ENCODE measurements at regions not wholly inside any gene's neighbourhood (a gene's known extent, or its start where the extent isn't known, plus 50 kb on each side); places are given as distances from the start of the nearest gene placed in this dataset.
"Not testable (repeated sequence)": the region's sequence is repeated elsewhere in the genome, so short reads cannot be mapped to it uniquely, and the experiment has no call there.

GRCh38 chr16:27638833-27639560 lies 89.1 kb downstream of the KATNIP start:
- DNase-seq (ENCODE audit: low read depth in 2 of 2) = no peak

GRCh38 chr16:27639561-27640276 lies 89.8 kb downstream of the KATNIP start:
- no peak for DNase-seq (ENCODE audit: low read depth in 2 of 2)

- no peak for DNase-seq (ENCODE audit: low read depth in 2 of 2)
Measured at GRCh38 chr16:27640277-27640600, 90.3 kb downstream of the KATNIP start.

GRCh38 chr16:27641260-27641659 lies 91.3 kb downstream of the KATNIP start:
- DNase-seq (ENCODE audit: low read depth in 2 of 2) = no peak

- not testable (repeated sequence) for DNase-seq (ENCODE audit: low read depth in 2 of 2)
Measured at GRCh38 chr16:27641734-27642415, 91.9 kb downstream of the KATNIP start.

GRCh38 chr16:27642756-27643155 lies 92.8 kb downstream of the KATNIP start:
- no peak for DNase-seq (ENCODE audit: low read depth in 2 of 2)

- DNase-seq (ENCODE audit: low read depth in 2 of 2) = no peak
Measured at GRCh38 chr16:27644165-27644564, 94.2 kb downstream of the KATNIP start.

GRCh38 chr16:27645396-27645795 lies 95.5 kb downstream of the KATNIP start:
- no peak for DNase-seq (ENCODE audit: low read depth in 2 of 2)

GRCh38 chr16:27646806-27647205 lies 96.9 kb downstream of the KATNIP start:
- no peak for DNase-seq (ENCODE audit: low read depth in 2 of 2)

GRCh38 chr16:27649021-27649420 lies 99.1 kb downstream of the KATNIP start:
- no peak for DNase-seq (ENCODE audit: low read depth in 2 of 2)

GRCh38 chr16:27650073-27650701 lies 100.2 kb downstream of the KATNIP start:
- DNase-seq (ENCODE audit: low read depth in 2 of 2) = no peak

GRCh38 chr16:27651301-27651700 lies 101.4 kb downstream of the KATNIP start:
- DNase-seq (ENCODE audit: low read depth in 2 of 2) = no peak

- DNase-seq (ENCODE audit: low read depth in 2 of 2) = no peak
Measured at GRCh38 chr16:27657811-27658210, 107.9 kb downstream of the KATNIP start.

- no peak for DNase-seq (ENCODE audit: low read depth in 2 of 2)
Measured at GRCh38 chr16:27660507-27660906, 110.6 kb downstream of the KATNIP start.

GRCh38 chr16:27663235-27663634 lies 113.3 kb downstream of the KATNIP start:
- not testable (repeated sequence) for DNase-seq (ENCODE audit: low read depth in 2 of 2)

- no peak for DNase-seq (ENCODE audit: low read depth in 2 of 2)
Measured at GRCh38 chr16:27665881-27666280, 115.9 kb downstream of the KATNIP start.

GRCh38 chr16:27670071-27670810 lies 120.3 kb downstream of the KATNIP start:
- DNase-seq (ENCODE audit: low read depth in 2 of 2) = no peak

GRCh38 chr16:27671410-27671809 lies 121.5 kb downstream of the KATNIP start:
- no peak for DNase-seq (ENCODE audit: low read depth in 2 of 2)

- no peak for DNase-seq (ENCODE audit: low read depth in 2 of 2)
Measured at GRCh38 chr16:27676839-27677238, 126.9 kb downstream of the KATNIP start.

- no peak for DNase-seq (ENCODE audit: low read depth in 2 of 2)
Measured at GRCh38 chr16:27677263-27677662, 127.3 kb downstream of the KATNIP start.

- DNase-seq (ENCODE audit: low read depth in 2 of 2) = no peak
Measured at GRCh38 chr16:27678955-27679354, 129.0 kb downstream of the KATNIP start.

GRCh38 chr16:27679899-27680298 lies 130.0 kb downstream of the KATNIP start:
- no peak for DNase-seq (ENCODE audit: low read depth in 2 of 2)
